ENCODE measurements at regions not wholly inside any gene's neighbourhood (a gene's known extent, or its start where the extent isn't known, plus 50 kb on each side); places are given as distances from the start of the nearest gene placed in this dataset.

GRCh38 chr4:162241857-162242256 lies 78.1 kb upstream of the FSTL5 start:
- H3K27ac Mint-ChIP-seq (ENCODE audit: low read depth, unreplicated experiment), result no peak overlapping the region
- no peaks in the 10 kb centered on the region for H3K27me3 Mint-ChIP-seq (ENCODE audit: insufficient read depth, unreplicated experiment)
- no peaks in the 10 kb centered on the region for H3K4me1 Mint-ChIP-seq (ENCODE audit: insufficient read depth, unreplicated experiment)
- CTCF ChIA-PET, result no interaction called here
- intact Hi-C loops (cut with micrococcal nuclease), result no loop called here
- H3K9me3 Mint-ChIP-seq (ENCODE audit: unreplicated experiment), result no peaks in the 10 kb centered on the region
- no TSS peak for BruUV-seq (replicated peaks)
- DNase-seq (ENCODE audit: unreplicated experiment), result peak; percentile 38
- TF ChIP-seq CTCF (IDR thresholded peaks at IDR 0.05; ENCODE audit: unreplicated experiment), result no peak
- H3K36me3 Mint-ChIP-seq (ENCODE audit: insufficient read depth, unreplicated experiment), result no peaks in the 10 kb centered on the region
- H3K4me3 Mint-ChIP-seq (ENCODE audit: unreplicated experiment), result no peak overlapping the region
- POLR2A ChIA-PET, result no interaction called here

GRCh38 chr4:162239992-162240769 lies 76.4 kb upstream of the FSTL5 start:
- CTCF ChIA-PET, result interaction anchor here (0.5 to 1.2 kb wide), 2 partner anchors 37 to 64 kb away, joined by 3 read pairs; no protein-coding TSS in a partner anchor

GRCh38 chr4:162237676-162238075 lies 73.9 kb upstream of the FSTL5 start:
- ChIA-PET CTCF (no interaction called here), POLR2A (no interaction called here)
- no peaks in the 10 kb centered on the region for H3K27me3 Mint-ChIP-seq (ENCODE audit: insufficient read depth, unreplicated experiment)

More at GRCh38 chr4:162239992-162240769, 76.4 kb upstream of the FSTL5 start:
- Mint-ChIP-seq H3K9me3 (ENCODE audit: unreplicated experiment) (no peaks in the 10 kb centered on the region), H3K4me3 (ENCODE audit: unreplicated experiment) (no peak overlapping the region), H3K27ac (ENCODE audit: low read depth, unreplicated experiment) (no peak overlapping the region), H3K27me3 (ENCODE audit: insufficient read depth, unreplicated experiment) (no peaks in the 10 kb centered on the region), H3K4me1 (ENCODE audit: insufficient read depth, unreplicated experiment) (no peaks in the 10 kb centered on the region), H3K36me3 (ENCODE audit: insufficient read depth, unreplicated experiment) (no peaks in the 10 kb centered on the region)
- BruUV-seq (replicated peaks), result no TSS peak
- POLR2A ChIA-PET, result no interaction called here
- TF ChIP-seq CTCF (IDR thresholded peaks at IDR 0.05; ENCODE audit: unreplicated experiment), result no peak
- no peak for DNase-seq (ENCODE audit: unreplicated experiment)
- intact Hi-C loops (cut with micrococcal nuclease), result no loop called here

GRCh38 chr4:162234595-162234994 lies 70.8 kb upstream of the FSTL5 start:
- intact Hi-C loops (cut with micrococcal nuclease), result no loop called here
- ChIA-PET POLR2A (no interaction called here), CTCF (interaction anchor here (0.6 kb wide), 1 partner anchor 1906 kb away, joined by 3 read pairs; no protein-coding TSS in a partner anchor)
- Mint-ChIP-seq H3K27me3 (ENCODE audit: insufficient read depth, unreplicated experiment) (no peaks in the 10 kb centered on the region), H3K4me1 (ENCODE audit: insufficient read depth, unreplicated experiment) (peaks cover 6% of the 10 kb centered on the region), H3K36me3 (ENCODE audit: insufficient read depth, unreplicated experiment) (no peaks in the 10 kb centered on the region), H3K27ac (ENCODE audit: low read depth, unreplicated experiment) (no peak overlapping the region), H3K4me3 (ENCODE audit: unreplicated experiment) (no peak overlapping the region), H3K9me3 (ENCODE audit: unreplicated experiment) (peaks cover 8% of the 10 kb centered on the region)
- no TSS peak for BruUV-seq (replicated peaks)
- no peak for TF ChIP-seq CTCF (IDR thresholded peaks at IDR 0.05; ENCODE audit: unreplicated experiment)
- DNase-seq (ENCODE audit: unreplicated experiment), result no peak

More at GRCh38 chr4:162237676-162238075, 73.9 kb upstream of the FSTL5 start:
- H3K36me3 Mint-ChIP-seq (ENCODE audit: insufficient read depth, unreplicated experiment), result no peaks in the 10 kb centered on the region
- H3K9me3 Mint-ChIP-seq (ENCODE audit: unreplicated experiment), result peaks cover 7% of the 10 kb centered on the region
- intact Hi-C loops (cut with micrococcal nuclease), result no loop called here
- H3K4me3 Mint-ChIP-seq (ENCODE audit: unreplicated experiment), result no peak overlapping the region
- DNase-seq (ENCODE audit: unreplicated experiment), result no peak
- H3K27ac Mint-ChIP-seq (ENCODE audit: low read depth, unreplicated experiment), result no peak overlapping the region
- H3K4me1 Mint-ChIP-seq (ENCODE audit: insufficient read depth, unreplicated experiment), result no peaks in the 10 kb centered on the region
- TF ChIP-seq CTCF (IDR thresholded peaks at IDR 0.05; ENCODE audit: unreplicated experiment), result no peak
- no TSS peak for BruUV-seq (replicated peaks)

Data from MCF 10A (cell line).